ENCODE measurements at regions not wholly inside any gene's neighbourhood (a gene's known extent, or its start where the extent isn't known, plus 50 kb on each side); places are given as distances from the start of the nearest gene placed in this dataset.
"Not testable (repeated sequence)": the region's sequence is repeated elsewhere in the genome, so short reads cannot be mapped to it uniquely, and the experiment has no call there.

DNA sequence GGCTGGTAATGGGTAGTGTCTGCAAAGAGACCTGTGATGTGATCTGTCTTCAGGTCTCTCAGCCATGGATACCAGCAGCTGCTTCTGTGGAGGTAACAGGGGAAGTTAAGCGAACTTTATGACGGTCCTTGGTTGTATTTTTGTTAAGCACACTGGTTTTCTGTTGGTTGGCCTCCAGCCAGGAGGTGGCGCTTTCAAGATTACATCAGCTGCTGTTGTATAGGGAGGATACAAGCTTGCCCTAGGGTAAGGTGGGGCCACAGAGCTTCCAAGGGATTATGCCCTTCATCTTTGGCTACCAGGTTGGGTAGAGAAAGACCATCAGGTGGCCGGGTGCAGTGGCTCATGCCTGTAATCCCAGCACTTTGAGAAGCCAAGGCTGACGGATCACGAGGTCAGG lies 834.2 kb upstream of the GALNTL6 start:
- FAIRE-seq (no peak), DNase-seq (ENCODE audit: insufficient read length, low spot score) (no peak)
- no peak for TF ChIP-seq PAX5 (IDR thresholded peaks at IDR 0.05; ENCODE audit: insufficient read depth, low read length, severe bottlenecking)
- no peak for TF ChIP-seq POLR2AphosphoS5 (IDR thresholded peaks at IDR 0.05; ENCODE audit: low read depth, low read length)
- TF ChIP-seq POU2F2 (IDR thresholded peaks at IDR 0.05; ENCODE audit: low read depth, low read length) = no peak
- TF ChIP-seq TAF1 (IDR thresholded peaks at IDR 0.05; ENCODE audit: low read depth, low read length) = no peak
- no peak for TF ChIP-seq POLR2A (IDR thresholded peaks at IDR 0.05; ENCODE audit: low read depth, low read length)
- TF ChIP-seq SPI1 (IDR thresholded peaks at IDR 0.05; ENCODE audit: low read depth, low read length) = no peak

- TF ChIP-seq SPI1 (IDR thresholded peaks at IDR 0.05; ENCODE audit: low read depth, low read length) (no peak), TAF1 (IDR thresholded peaks at IDR 0.05; ENCODE audit: low read depth, low read length) (no peak), POLR2A (IDR thresholded peaks at IDR 0.05; ENCODE audit: low read depth, low read length) (no peak), POU2F2 (IDR thresholded peaks at IDR 0.05; ENCODE audit: low read depth, low read length) (no peak), PAX5 (IDR thresholded peaks at IDR 0.05; ENCODE audit: insufficient read depth, low read length, severe bottlenecking) (no peak), POLR2AphosphoS5 (IDR thresholded peaks at IDR 0.05; ENCODE audit: low read depth, low read length) (no peak)
- FAIRE-seq = no peak
These were observed 859.3 kb upstream of the AADAT start for GRCh38 chr4:170949084-170949483.

DNA sequence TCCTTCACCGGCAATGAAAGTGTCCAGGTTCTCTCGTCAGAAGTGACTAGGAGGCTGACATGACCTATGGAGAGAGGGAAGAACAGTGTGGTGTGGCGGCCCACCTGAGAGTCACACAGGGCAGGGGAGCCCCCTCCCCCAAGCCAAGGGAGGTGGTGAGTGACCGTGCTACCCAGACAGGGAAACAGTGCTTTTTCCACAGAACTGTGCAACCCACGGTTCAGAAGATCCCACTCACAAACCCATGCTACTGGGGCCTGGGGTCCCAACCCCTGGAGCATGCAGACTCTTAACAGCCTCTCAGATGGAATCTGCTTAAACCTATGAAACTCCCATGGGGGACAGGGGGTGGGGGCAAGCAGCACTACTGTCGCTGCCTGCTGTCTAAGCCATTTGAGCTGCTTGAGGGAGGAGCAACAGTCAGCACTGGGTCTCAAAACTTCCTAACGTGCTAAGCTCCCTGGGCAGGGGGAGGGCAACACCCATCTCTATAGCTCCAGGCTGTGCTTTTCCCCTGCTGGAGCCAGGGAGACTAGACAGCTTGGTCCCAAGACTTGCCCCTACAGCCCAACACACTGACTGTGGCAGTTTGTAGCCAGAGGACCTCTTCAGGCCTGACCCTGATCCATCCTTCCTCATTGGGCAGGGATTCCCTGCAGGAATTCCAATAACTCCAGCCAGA lies 850.4 kb upstream of the AADAT start:
- FAIRE-seq (no peak), DNase-seq (ENCODE audit: insufficient read length, low spot score) (no peak)
- TF ChIP-seq POLR2AphosphoS5 (IDR thresholded peaks at IDR 0.05; ENCODE audit: low read depth, low read length) (no peak), POU2F2 (IDR thresholded peaks at IDR 0.05; ENCODE audit: low read depth, low read length) (no peak), POLR2A (IDR thresholded peaks at IDR 0.05; ENCODE audit: low read depth, low read length) (no peak), TAF1 (IDR thresholded peaks at IDR 0.05; ENCODE audit: low read depth, low read length) (no peak), SPI1 (IDR thresholded peaks at IDR 0.05; ENCODE audit: low read depth, low read length) (no peak), PAX5 (IDR thresholded peaks at IDR 0.05; ENCODE audit: insufficient read depth, low read length, severe bottlenecking) (no peak)

More at GRCh38 chr4:170949084-170949483, 859.3 kb upstream of the AADAT start:
- no peak for DNase-seq (ENCODE audit: insufficient read length, low spot score)

GRCh38 chr4:170938588-170938987 lies 848.8 kb upstream of the AADAT start:
- TF ChIP-seq TAF1 (IDR thresholded peaks at IDR 0.05; ENCODE audit: low read depth, low read length) (no peak), PAX5 (IDR thresholded peaks at IDR 0.05; ENCODE audit: insufficient read depth, low read length, severe bottlenecking) (no peak)
- DNase-seq (ENCODE audit: insufficient read length, low spot score) = no peak
- FAIRE-seq = no peak

DNA sequence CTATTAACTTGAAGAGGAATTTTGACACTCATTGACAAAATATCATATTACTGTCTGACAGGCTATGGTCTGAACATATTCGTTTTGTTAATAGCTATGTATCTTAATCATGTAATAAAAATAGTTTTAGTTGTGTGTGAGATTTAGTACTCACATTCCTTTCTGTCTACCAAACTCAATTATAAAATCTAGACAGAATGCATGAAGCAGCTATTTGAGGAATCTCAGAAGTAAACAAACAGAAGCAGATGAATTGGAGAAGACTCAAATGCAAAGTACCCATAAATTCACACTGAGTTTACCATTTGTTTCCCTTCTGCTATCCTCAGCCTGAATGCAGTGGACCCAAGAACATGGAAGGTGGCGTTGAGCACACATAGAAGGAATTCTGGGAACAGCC lies 841.6 kb upstream of the AADAT start:
- FAIRE-seq (no peak), DNase-seq (ENCODE audit: insufficient read length, low spot score) (no peak)

DNA sequence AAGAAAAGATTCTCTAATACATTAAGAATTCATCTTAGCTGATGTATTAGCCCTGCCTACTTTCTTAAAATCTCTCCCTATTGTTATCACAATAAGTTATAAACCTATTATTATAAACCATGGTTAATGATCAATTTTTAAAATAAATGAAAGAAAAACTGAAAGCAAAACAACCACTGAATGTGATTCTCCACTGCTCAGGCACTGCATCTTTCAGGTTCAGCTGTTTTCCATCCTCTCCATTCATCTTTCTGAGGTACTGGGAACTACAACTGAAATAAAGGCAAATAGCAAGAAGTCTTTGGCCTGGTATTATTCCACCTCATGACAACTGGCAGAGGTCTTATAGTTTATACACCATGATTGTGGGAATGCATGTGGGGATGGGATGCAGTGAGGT lies 798.9 kb upstream of the AADAT start:
- DNase-seq (ENCODE audit: insufficient read length, low spot score) (no peak), FAIRE-seq (no peak)
- TF ChIP-seq PAX5 (IDR thresholded peaks at IDR 0.05; ENCODE audit: insufficient read depth, low read length, severe bottlenecking) (no peak), POLR2AphosphoS5 (IDR thresholded peaks at IDR 0.05; ENCODE audit: low read depth, low read length) (no peak), POU2F2 (IDR thresholded peaks at IDR 0.05; ENCODE audit: low read depth, low read length) (no peak), TAF1 (IDR thresholded peaks at IDR 0.05; ENCODE audit: low read depth, low read length) (no peak), SPI1 (IDR thresholded peaks at IDR 0.05; ENCODE audit: low read depth, low read length) (no peak)

More for the DNA sequence above, 841.6 kb upstream of the AADAT start:
- TF ChIP-seq POU2F2 (IDR thresholded peaks at IDR 0.05; ENCODE audit: low read depth, low read length) (no peak), TAF1 (IDR thresholded peaks at IDR 0.05; ENCODE audit: low read depth, low read length) (no peak), PAX5 (IDR thresholded peaks at IDR 0.05; ENCODE audit: insufficient read depth, low read length, severe bottlenecking) (no peak), SPI1 (IDR thresholded peaks at IDR 0.05; ENCODE audit: low read depth, low read length) (no peak), POLR2AphosphoS5 (IDR thresholded peaks at IDR 0.05; ENCODE audit: low read depth, low read length) (no peak), POLR2A (IDR thresholded peaks at IDR 0.05; ENCODE audit: low read depth, low read length) (no peak)

- DNase-seq (ENCODE audit: insufficient read length, low spot score) (no peak), FAIRE-seq (no peak)
- TF ChIP-seq POLR2AphosphoS5 (IDR thresholded peaks at IDR 0.05; ENCODE audit: low read depth, low read length) (no peak), SPI1 (IDR thresholded peaks at IDR 0.05; ENCODE audit: low read depth, low read length) (no peak), PAX5 (IDR thresholded peaks at IDR 0.05; ENCODE audit: insufficient read depth, low read length, severe bottlenecking) (no peak), POU2F2 (IDR thresholded peaks at IDR 0.05; ENCODE audit: low read depth, low read length) (no peak), POLR2A (IDR thresholded peaks at IDR 0.05; ENCODE audit: low read depth, low read length) (no peak), TAF1 (IDR thresholded peaks at IDR 0.05; ENCODE audit: low read depth, low read length) (no peak)
These were observed 797.6 kb upstream of the AADAT start for GRCh38 chr4:170887396-170887795.

DNA sequence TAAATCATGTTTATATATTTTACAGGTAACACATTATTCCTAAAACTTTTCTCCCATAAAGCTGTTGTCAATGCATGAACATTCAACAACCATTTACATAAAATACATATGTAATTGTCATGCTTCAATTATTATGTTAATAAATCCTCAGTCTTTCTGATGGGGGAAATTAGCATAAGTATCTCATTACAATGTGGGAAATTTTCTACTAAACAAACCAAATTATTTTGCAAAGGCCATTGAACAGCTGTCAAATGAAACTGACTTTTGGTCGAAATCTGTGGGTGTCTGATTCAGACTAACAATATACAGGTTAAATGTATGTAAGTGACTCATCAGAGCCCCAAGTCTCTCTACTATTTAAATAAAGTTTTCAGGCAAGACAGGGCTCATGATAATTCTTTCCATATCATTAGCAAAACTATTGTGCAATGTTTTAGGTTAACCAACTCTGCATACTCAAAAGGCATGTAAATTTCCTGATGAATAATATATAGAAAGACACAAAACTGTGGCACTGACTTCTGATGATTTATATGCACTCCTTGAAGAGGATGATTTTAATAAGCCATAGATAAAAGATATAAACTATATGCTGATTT lies 795.3 kb upstream of the AADAT start:
- FAIRE-seq = no peak
- no peak for DNase-seq (ENCODE audit: insufficient read length, low spot score)
- no peak for TF ChIP-seq POLR2A (IDR thresholded peaks at IDR 0.05; ENCODE audit: low read depth, low read length)
- no peak for TF ChIP-seq POLR2AphosphoS5 (IDR thresholded peaks at IDR 0.05; ENCODE audit: low read depth, low read length)
- no peak for TF ChIP-seq POU2F2 (IDR thresholded peaks at IDR 0.05; ENCODE audit: low read depth, low read length)
- TF ChIP-seq SPI1 (IDR thresholded peaks at IDR 0.05; ENCODE audit: low read depth, low read length) = no peak
- no peak for TF ChIP-seq TAF1 (IDR thresholded peaks at IDR 0.05; ENCODE audit: low read depth, low read length)
- TF ChIP-seq PAX5 (IDR thresholded peaks at IDR 0.05; ENCODE audit: insufficient read depth, low read length, severe bottlenecking) = no peak

DNA sequence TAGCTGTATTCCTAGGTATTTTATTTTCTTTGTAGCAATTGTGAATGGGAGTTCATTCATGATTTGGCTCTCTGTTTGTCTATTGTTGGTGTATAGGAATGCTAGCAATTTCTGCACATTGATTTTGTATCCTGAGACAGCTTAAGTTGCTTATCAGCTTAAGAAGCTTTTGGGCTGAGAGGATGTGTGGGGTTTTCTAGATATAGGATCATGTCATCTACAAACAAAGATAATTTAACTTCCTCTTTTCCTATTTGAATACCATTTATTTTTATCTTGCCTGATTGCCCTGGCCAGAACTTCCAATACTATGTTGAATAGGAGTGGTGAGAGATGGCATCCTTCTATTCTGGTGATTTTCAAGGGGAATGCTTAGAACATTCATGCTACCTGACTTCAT lies 791.9 kb upstream of the AADAT start:
- DNase-seq (ENCODE audit: insufficient read length, low spot score); FAIRE-seq: not testable (repeated sequence)

DNA sequence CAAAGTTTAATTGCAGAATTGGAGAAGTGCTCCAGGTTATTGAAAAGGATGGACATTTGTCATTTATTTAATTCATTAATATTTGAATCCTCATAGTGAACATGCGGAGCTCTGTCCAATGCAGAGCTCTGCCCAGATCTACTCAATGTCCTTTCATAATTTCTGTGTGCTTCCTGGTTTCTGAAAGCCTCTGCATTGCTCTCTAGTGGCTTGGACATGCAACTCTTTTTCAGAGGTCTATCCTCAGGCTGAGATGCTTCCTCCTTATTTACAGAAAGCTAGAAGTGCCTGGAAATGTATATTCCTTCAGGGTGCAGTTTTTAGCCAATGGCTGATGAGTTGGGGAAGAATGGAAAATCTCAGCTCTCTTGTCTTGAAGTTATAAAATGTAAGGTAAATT lies 786.1 kb upstream of the AADAT start:
- TF ChIP-seq SPI1 (IDR thresholded peaks at IDR 0.05; ENCODE audit: low read depth, low read length) = no peak
- TF ChIP-seq POU2F2 (IDR thresholded peaks at IDR 0.05; ENCODE audit: low read depth, low read length) = no peak
- no peak for TF ChIP-seq POLR2A (IDR thresholded peaks at IDR 0.05; ENCODE audit: low read depth, low read length)
- TF ChIP-seq POLR2AphosphoS5 (IDR thresholded peaks at IDR 0.05; ENCODE audit: low read depth, low read length) = no peak
- TF ChIP-seq TAF1 (IDR thresholded peaks at IDR 0.05; ENCODE audit: low read depth, low read length) = no peak
- DNase-seq (ENCODE audit: insufficient read length, low spot score) = no peak
- no peak for FAIRE-seq

Data from GM12891 (cell line).